Loucy (cell line): ENCODE measurements at regions not wholly inside any gene's neighbourhood (a gene's known extent, or its start where the extent isn't known, plus 50 kb on each side); places are given as distances from the start of the nearest gene placed in this dataset.

Source experiments
- H2AFZ ChIP-seq: fragments of 200-600 bp; sonication (generic); 2 replicates; pipeline ENCODE4 v1.6.0; 2016; ENCODE audit warnings: antibody characterized with exemption, mild to moderate bottlenecking, low read length, moderate library complexity
- H3F3A ChIP-seq: fragments of 200-600 bp; 2 replicates; pipeline ENCODE4 v1.6.0; 2016; ENCODE audit warnings: antibody characterized with exemption, low read depth, mild to moderate bottlenecking
- H3K27me3 ChIP-seq: fragments of 200-600 bp; sonication (generic); 2 replicates; pipeline ENCODE4 v1.6.1; 2014; ENCODE audit warnings: low read length, mild to moderate bottlenecking; ENCODE audit not compliant: insufficient read depth, poor library complexity, severe bottlenecking
- H3K36me3 ChIP-seq: fragments of 200-600 bp; sonication (generic); 2 replicates; pipeline ENCODE4 v1.6.1; 2016; ENCODE audit warnings: low read length; ENCODE audit not compliant: insufficient read depth
- H3K4me1 ChIP-seq: fragments of 200-600 bp; sonication (generic); 2 replicates; pipeline ENCODE4 v1.5.1; 2014; ENCODE audit warnings: low read length, mild to moderate bottlenecking; ENCODE audit not compliant: insufficient read depth, poor library complexity, severe bottlenecking
- H3K4me2 ChIP-seq: fragments of 200-600 bp; sonication (generic); 2 replicates; pipeline ENCODE4 v1.6.0; 2014; ENCODE audit warnings: antibody characterized with exemption, low read length, low read depth, mild to moderate bottlenecking; ENCODE audit not compliant: poor library complexity, severe bottlenecking
- H3K4me3 ChIP-seq: fragments of 200-600 bp; sonication (generic); 2 replicates; pipeline ENCODE4 v1.5.1; 2014; ENCODE audit warnings: low read length, mild to moderate bottlenecking, mixed read lengths; ENCODE audit not compliant: poor library complexity, severe bottlenecking
- H3K79me2 ChIP-seq: fragments of 200-600 bp; sonication (generic); 2 replicates; pipeline ENCODE4 v1.6.1; 2014; ENCODE audit warnings: low read length; ENCODE audit not compliant: insufficient read depth
- H3K9ac ChIP-seq: fragments of 200-600 bp; sonication (generic); 2 replicates; pipeline ENCODE4 v1.6.0; 2014; ENCODE audit warnings: mild to moderate bottlenecking, low read depth, low read length, moderate library complexity; ENCODE audit not compliant: poor library complexity, severe bottlenecking
- H3K9me2 ChIP-seq: fragments of 200-600 bp; sonication (generic); replicated peaks from 2 replicates; pipeline ENCODE4 v1.6.1; 2016; ENCODE audit warnings: low read depth, low read length, mixed read lengths
- H3K9me3 ChIP-seq: fragments of 200-600 bp; sonication (generic); 2 replicates; pipeline ENCODE4 v1.6.1; 2014; ENCODE audit warnings: mild to moderate bottlenecking, antibody characterized with exemption, low read length, low read depth; ENCODE audit not compliant: insufficient read depth
- H4K20me1 ChIP-seq: fragments of 200-600 bp; sonication (generic); 2 replicates; pipeline ENCODE4 v1.6.0; 2014; ENCODE audit warnings: antibody characterized with exemption, low read length, mild to moderate bottlenecking; ENCODE audit not compliant: insufficient read depth, poor library complexity, severe bottlenecking
- CTCF ChIP-seq: fragments of 200-600 bp; sonication (generic); conservative IDR thresholded peaks from 2 replicates; pipeline ENCODE4 v1.5.1; 2014; ENCODE audit warnings: mild to moderate bottlenecking, antibody characterized with exemption, low read length
- EZH2phosphoT487 ChIP-seq: fragments of 200-600 bp; IDR thresholded peaks from 2 replicates; pipeline ENCODE4 v1.6.1; 2018; ENCODE audit warnings: antibody characterized with exemption, mild to moderate bottlenecking, moderate library complexity, borderline replicate concordance

GRCh38 chr20:24283186-24283585 is 186.2 kb upstream of the SYNDIG1 start:
- no peak for TF ChIP-seq EZH2phosphoT487
- TF ChIP-seq CTCF, result no peak
- H3K79me2 ChIP-seq, result no peaks in the 10 kb centered on the region
- H4K20me1 ChIP-seq, result no peaks in the 10 kb centered on the region
- H3K4me3 ChIP-seq, result no peak overlapping the region
- H3K27me3 ChIP-seq, result no peaks in the 10 kb centered on the region
- no peak overlapping the region for H3K4me2 ChIP-seq
- H3K9me3 ChIP-seq, result no peaks in the 10 kb centered on the region; the same call in 1 of the 2 replicates
- H3K36me3 ChIP-seq, result no peaks in the 10 kb centered on the region
- no peak overlapping the region for H2AFZ ChIP-seq
- no peaks in the 10 kb centered on the region for H3K4me1 ChIP-seq
- no peaks in the 10 kb centered on the region for H3K9me2 ChIP-seq
- H3K9ac ChIP-seq, result no peak overlapping the region
- no peaks in the 10 kb centered on the region for H3F3A ChIP-seq

- H3K4me1 ChIP-seq, result no peaks in the 10 kb centered on the region
- H3K4me3 ChIP-seq, result no peak overlapping the region
- H3K9me3 ChIP-seq, result peaks cover 9% of the 10 kb centered on the region; the same call in 1 of the 2 replicates
- H3K79me2 ChIP-seq, result no peaks in the 10 kb centered on the region
- H3K36me3 ChIP-seq, result no peaks in the 10 kb centered on the region
- H4K20me1 ChIP-seq, result no peaks in the 10 kb centered on the region
- H3F3A ChIP-seq, result peaks cover 3% of the 10 kb centered on the region; the same call in 1 of the 2 replicates
- no peak overlapping the region for H2AFZ ChIP-seq
- no peaks in the 10 kb centered on the region for H3K9me2 ChIP-seq
- TF ChIP-seq EZH2phosphoT487, result no peak
- TF ChIP-seq CTCF, result no peak
- no peak overlapping the region for H3K4me2 ChIP-seq
- no peak overlapping the region for H3K9ac ChIP-seq
- H3K27me3 ChIP-seq, result no peaks in the 10 kb centered on the region
Measured at GRCh38 chr20:24277196-24277595, 192.2 kb upstream of the SYNDIG1 start.

- H3K79me2 ChIP-seq, result no peaks in the 10 kb centered on the region
- H4K20me1 ChIP-seq, result no peaks in the 10 kb centered on the region
- peaks cover 3% of the 10 kb centered on the region; the same call in 1 of the 2 replicates for H3F3A ChIP-seq
- H3K4me2 ChIP-seq, result no peak overlapping the region
- TF ChIP-seq EZH2phosphoT487 (no peak), CTCF (no peak)
- no peaks in the 10 kb centered on the region for H3K27me3 ChIP-seq
- H3K4me3 ChIP-seq, result no peak overlapping the region
- peaks cover 15% of the 10 kb centered on the region; the same call in 1 of the 2 replicates for H3K9me3 ChIP-seq
- H3K36me3 ChIP-seq, result no peaks in the 10 kb centered on the region
- H3K9ac ChIP-seq, result no peak overlapping the region
- H2AFZ ChIP-seq, result no peak overlapping the region
- H3K4me1 ChIP-seq, result no peaks in the 10 kb centered on the region
- no peaks in the 10 kb centered on the region for H3K9me2 ChIP-seq
Measured at GRCh38 chr20:24275946-24276705, 193.3 kb upstream of the SYNDIG1 start.
